HL-60 (cell line): ENCODE measurements at regions not wholly inside any gene's neighbourhood (a gene's known extent, or its start where the extent isn't known, plus 50 kb on each side); places are given as distances from the start of the nearest gene placed in this dataset.

ENCODE experiments used
- CTCF ChIP-seq: IDR thresholded peaks from one replicate; pipeline ENCODE4 v1.5.1; 2011; ENCODE audit warnings: low read length, control low read depth, inconsistent platforms; ENCODE audit not compliant: insufficient read depth
- GABPA ChIP-seq: IDR thresholded peaks from 2 replicates; pipeline ENCODE4 v1.6.1; 2012; ENCODE audit warnings: low read depth

- no peak for TF ChIP-seq GABPA
- TF ChIP-seq CTCF, result no peak
Measured at GRCh38 chr4:63831590-63832155, 577.6 kb downstream of the TECRL start.
